HPDE6-E6E7 (cell line): ENCODE measurements at regions not wholly inside any gene's neighbourhood (a gene's known extent, or its start where the extent isn't known, plus 50 kb on each side); places are given as distances from the start of the nearest gene placed in this dataset.
"Not testable (repeated sequence)": the region's sequence is repeated elsewhere in the genome, so short reads cannot be mapped to it uniquely, and the experiment has no call there.

Source experiments
- DNase-seq: peaks from one replicate; pipeline ENCODE4 v3.0.0; 2011; ENCODE audit warnings: missing footprints; ENCODE audit errors: extremely low spot score

DNA sequence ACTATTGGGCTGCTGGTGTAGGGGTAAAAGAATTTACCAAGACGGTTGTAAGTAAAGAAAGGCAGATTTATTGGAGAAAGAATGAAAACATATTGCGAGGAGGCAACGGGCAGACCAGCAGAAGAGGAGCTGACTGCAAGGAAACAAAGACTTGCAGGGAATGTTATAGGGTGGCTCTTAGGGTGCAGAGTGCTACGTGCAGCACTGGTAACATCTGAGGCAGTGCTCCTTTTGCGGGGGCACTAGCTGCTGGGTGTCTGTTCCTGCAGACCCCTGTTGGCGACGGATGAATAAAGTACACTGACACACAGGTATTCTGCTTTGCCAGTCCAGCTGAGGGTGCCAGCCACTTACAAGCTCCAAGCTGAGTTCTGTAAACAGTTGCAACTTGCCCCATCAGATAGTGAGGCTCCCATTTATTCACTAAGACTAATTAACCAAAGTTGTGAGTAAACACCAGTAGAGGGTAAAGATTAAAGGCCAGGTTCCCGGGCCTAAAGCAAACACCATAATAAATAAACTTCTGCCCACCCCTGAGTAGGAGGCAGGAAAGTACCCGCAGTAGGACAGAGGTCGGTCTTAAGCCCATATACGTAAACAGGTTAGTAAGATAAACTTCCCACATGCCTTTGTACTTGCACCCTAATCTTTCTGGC lies 140.2 kb upstream of the KCNK1 start:
- DNase-seq = no peak

DNA sequence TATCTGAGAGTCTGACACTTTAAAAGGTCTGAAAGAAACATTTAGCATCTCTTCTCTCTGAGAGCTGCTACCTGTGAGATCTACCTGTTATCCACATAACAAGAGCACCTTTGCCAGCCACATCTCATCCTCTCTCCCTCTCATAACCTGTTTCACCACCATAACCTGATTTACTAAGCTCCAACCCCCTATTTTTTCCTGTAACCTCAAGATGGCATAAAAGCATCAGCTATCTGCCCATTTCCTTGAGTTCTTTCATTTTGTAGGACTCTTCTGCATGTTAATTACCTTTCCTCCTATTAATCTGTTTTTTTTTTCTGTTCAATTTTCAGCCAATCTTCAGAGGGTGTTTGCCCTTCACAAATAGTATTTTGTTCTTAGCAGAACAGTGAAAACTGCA lies 136.5 kb upstream of the KCNK1 start:
- no peak for DNase-seq

DNA sequence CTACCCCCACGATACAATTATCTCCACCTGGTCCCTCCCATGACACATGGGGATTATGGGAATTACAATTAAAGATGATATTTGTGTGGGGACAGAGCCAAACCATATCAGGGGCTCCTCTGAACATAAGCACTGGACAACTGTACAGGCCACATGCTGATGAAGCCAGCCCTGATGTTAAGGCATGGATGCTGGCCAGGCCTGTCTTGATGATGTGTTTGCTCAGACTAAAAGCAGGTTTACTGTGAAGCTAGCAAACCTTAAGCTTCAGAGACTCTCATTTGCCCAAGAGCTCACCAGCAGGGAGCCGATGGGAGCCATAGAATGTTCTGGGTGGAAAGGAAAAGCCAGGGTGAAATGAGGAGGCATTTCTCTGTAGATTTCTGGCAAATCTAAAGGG lies 135.3 kb upstream of the KCNK1 start:
- no peak for DNase-seq

DNA sequence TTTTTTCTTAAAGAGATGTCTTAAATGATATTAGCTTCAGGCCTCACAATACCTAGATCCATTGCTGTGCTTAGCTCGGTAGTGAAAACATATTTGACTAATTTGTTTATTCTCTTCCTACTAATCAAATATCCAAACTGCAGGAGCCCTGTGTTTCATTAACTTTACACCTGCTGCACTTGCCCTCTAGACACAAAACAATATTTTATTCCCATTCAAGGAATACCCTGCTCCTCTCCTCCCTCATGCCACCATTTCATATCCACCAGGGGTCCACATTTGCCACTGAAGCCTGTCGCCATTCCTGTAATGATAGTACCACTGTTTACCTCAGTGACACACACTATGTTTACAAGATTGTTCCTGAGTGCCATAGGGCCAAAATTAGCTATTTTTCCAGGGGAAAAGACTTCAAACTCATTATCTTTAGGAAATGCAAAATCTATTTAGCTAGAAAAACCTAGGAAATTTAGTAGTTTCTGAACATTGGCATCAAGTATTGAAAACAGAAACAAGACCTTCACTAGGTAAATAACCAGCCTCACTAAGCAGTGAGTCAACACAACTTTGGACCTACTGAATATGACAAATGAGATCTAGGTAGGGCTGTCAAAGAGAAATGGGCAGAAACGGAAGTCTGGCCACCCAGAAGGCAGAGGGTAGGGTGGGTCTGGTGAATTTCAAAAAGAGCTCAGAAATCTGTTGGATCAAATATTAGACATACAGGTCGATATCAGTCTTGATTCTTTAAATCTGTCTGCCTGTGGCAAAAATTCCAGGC lies 134.6 kb upstream of the KCNK1 start:
- DNase-seq = no peak

DNA sequence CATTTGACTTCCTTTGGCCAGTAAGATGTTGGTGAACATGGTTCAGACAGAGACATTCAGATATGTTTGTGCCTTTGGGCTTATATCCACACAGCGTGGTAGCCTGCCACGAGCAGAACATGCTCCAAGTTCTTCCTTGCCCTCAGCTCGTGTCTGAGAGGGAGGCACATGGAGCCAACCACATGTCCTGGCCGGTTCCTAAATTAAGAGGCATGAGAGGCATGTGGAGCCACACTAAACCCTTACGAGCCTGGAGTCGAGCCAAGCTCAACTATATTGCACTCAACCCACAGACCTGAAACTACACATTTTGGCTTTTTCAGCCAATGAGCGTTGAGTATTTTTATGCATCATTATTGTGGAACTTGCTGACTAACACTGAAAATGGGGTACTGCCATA lies 133.7 kb upstream of the KCNK1 start:
- DNase-seq = no peak

DNA sequence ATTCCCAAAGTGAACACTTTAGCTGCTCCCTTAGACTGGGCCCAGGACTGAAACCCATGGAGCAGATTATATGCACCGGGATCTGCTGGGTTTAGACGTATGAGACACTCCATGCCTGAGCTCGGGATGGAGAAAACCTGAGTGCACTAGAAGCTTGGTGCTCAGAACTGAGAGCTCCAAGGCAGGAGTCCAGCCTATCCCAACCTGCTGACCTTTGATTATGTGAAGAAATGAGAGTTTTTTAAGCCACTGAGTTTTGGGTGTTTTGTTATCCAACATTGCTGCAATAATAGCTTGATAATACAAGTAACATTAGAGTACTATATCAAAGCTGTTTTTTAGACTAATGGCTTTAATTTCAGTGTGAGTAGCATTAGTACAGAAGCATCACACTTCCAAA lies 131.5 kb upstream of the KCNK1 start:
- no peak for DNase-seq

DNA sequence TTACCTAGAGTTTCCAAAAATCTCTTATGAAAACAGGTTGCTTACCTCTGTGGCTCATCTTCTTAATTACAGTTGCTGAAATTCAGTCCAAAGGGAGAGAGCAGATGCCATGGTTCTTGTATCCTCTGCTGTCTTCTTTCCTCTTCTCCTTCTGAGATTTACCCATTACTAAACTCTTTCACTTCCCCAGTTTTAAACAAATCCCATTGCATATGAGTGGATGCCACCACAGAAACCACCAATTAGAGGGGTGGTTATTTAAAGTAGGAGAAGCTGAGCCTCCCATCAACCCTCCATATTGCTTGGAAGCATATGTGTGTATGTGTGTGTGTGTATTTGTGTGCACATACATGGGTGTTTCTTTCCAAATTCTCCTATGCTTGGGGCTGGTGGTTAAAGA lies 128.5 kb upstream of the KCNK1 start:
- no peak for DNase-seq

DNA sequence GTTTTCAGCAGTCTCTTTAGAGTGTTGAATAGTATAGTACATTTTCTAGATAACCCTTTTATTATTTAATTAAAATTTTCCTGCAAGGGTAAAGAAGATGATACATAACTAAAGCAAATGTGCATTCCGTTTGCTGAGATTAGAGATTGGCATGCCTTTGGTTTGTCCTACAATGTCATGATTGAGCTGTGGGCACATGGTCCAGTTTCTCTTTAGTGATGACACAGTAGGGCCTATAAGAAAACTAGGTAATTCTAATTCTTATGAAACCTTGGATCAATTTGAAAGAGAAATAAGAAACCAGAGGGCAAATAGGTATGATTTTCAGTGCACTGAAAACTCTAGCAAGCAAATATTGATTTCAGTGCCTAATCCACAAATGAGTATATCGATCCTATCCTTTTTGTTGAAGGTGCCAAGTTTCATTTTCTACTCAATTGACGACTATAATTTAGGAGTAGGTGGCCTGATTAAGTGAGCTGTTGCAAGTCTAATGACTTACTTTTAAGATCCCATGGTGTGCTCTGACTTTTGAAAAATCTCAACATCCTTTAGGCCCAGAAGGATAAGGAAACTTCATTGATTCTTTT lies 128.0 kb upstream of the KCNK1 start:
- DNase-seq = no peak

DNA sequence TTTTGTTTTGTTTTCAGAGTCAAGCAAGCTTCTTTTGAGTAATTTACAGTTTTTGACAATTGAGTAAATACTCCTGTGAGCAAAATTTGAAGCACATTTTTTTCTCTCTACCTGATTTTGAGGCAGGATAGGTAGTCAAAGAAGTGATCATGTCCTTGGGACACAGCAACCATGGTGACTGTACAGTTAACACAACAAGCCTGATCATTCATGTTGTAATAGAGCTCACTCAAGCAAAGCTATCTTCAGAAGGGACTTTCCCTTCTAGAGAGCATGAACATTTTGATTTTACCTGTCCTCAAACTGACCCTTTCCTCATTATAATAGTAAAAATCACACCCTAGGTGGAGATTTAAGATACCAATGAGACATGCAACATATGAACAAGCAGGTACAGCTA lies 126.5 kb upstream of the KCNK1 start:
- no peak for DNase-seq

DNA sequence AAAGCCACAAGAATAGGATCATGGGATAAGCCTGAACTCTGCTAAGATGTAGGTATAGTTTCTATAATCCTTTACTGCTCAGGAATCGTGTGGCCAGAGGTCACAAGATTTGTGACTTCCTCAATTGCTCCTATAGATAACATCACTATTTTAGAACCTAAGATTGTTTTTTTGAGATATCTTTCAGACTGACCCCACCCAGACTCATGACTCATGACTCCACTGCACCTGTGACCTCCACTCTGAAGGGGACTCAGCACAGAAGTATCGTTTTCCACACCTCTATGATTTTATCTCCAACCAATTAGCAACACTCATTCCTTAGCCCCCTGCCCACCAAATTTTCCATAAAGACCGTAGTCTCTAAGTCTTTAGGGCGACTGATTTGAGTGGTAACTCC lies 124.5 kb upstream of the KCNK1 start:
- DNase-seq = no peak

DNA sequence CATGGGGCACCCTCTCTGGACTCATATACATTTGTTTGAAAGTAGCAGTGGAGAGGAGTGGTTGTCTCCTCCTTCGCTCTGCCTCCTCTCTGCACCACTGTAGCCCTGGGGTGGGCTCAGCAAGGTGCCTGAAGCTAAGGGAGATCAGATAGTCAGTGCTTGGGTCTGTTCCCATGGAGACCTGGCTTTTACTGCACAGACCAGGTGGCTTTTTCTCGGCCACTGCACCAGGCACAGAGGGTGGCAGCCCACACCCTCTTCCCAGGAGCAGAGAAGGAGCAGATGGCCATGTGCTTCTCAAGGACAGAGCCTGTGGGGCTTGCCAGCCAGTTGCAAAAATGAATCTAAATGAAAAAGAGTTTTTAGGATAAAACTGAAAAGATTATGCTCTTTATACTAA lies 123.4 kb upstream of the KCNK1 start:
- DNase-seq = no peak

DNA sequence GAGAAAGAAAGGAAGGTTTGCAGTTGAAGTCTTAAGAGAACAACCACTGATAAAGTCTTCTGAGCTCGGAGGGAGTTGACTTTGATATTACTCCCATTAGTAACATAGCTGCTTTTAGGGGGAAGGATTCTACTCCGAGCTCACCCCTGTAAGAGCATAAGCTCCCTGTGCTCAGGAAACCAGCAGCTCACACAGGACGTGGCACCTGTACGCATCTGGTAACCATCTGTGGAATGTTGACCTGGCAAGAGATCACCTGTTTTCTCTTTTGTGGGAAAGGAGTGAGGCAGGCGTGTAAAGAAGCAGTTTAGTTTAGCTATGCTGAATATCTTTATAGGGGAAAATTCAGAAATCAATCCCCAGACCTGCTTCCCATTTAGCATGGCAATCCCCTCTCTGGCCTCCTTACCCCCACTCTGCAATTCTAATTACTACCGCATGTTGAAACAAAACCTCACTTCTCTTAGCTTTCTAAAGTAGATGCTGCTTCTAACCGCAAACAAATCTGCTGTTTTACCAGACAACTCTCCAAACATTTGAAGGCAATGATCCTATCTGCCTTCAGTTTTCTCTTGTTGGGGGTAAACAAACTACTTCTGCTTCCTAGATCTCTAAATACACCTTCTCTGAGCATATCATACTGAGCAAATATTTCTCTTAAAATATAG lies 121.8 kb upstream of the KCNK1 start:
- no peak for DNase-seq

DNA sequence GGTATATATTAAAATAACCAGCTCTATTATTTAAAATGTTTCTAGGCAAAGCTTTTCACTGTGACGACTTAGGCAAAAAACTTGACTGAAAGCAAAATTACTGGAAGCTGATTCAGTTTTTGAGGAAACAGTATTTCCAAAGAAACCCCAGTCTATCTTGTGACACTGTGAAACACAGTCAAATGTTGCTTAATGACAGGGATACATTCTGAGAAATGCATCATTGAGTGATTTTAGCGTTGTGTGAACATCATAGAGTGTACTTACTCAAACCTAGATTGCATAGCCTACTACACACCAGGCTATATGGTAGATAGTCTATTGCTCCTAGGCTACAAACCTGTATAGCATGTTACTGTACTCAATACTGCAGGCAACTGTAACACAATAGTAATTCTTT lies 116.9 kb upstream of the KCNK1 start:
- no peak for DNase-seq

DNA sequence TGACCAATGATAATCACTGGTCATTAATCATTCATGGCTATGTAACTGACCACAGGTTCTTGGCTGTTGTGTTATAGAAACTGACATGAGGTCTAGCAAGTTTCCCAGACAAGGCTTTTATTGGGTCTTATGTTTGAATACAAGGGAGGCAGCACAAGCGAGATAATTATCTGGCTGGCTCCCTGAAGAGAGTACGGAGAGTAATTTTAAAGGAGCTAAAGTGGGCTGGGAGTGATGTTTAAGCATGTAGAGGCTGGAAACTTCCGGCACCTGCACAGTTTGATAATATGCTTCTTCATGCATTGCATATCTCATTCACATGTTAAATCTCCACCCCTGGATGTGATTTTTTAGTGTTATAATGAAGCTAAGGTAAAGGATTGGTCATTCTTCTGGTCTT lies 116.2 kb upstream of the KCNK1 start:
- no peak for DNase-seq

DNA sequence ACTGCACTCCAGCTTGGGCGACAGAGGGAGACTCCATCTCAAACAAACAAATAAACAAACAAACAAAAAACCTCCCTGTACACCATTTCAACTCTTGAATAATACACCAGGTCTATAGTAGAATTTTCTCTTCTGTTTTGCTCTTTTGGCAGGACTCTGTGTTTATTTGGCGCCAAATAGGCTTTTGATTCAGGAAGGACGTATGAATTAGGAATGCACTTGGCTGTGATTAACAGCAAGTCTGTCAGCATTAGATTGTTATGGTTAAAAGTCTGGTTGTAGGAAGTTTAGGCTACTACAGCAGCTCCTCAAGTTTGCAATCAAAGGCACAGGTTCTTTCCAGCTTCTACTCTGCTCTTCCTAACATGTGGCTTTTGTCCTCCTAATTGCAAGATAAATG lies 113.8 kb upstream of the KCNK1 start:
- DNase-seq = no peak

DNA sequence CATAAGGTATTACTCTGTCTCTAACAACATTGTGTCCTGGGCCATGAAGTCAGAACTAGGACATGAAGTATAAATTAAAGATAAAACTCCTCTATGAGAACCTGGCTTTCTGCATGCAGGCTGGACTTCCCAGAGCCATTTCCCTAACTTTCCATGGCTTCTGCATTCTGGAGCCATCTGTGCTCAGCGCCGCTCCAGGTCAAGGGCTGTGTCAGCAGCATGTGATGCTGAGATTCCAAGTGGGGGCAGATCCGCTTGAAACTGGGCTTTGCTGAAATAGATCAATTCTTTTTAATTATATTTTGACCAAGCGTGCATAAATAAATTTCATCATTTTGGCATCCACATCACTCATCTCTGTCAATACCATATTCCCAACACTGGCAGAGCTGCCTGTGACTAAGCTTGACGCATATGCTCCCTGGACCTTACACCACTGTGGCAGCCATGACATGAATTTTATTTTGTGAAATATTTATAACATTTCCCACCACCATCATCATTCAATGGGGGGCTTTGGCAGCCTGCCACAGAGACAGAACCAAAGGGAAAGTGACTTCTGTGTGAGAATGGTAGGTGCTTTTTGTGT lies 110.4 kb upstream of the KCNK1 start:
- no peak for DNase-seq

DNA sequence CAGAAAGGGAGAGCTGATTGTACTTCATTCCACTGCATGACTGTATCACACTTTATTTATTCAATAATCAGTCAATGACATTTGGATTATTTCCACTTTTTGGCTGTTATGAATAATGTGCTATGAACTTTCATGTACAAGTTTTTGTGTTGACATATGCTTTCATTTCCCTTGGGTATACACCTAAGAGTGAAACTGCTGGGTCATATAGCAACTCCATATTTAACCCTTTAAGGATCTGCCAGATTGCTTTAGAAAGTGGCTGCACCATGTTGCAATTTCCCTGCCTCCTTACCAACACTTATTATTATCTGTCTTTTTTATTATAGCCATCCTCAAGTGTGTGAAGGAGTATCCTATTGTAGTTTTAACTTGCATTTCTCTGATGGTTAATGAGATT lies 108.8 kb upstream of the KCNK1 start:
- DNase-seq = no peak

DNA sequence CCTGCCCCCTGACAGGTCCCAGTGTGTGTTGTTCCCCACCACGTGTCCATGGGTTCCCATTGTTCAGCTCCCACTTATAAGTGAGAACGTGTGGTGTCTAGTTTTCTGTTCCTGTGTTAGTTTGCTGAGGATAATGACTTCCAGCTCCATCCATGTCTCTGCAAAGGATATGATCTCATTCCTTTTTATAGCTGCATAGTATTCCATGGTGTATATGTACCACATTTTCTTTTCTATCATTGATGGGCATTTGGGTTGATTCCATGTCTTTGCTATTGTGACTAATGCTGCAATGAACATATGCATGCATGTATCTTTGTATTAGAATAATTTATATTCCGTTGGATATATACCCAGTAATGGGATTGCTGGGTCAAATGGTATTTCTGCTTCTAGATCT lies 108.0 kb upstream of the KCNK1 start:
- DNase-seq = not testable (repeated sequence)

DNA sequence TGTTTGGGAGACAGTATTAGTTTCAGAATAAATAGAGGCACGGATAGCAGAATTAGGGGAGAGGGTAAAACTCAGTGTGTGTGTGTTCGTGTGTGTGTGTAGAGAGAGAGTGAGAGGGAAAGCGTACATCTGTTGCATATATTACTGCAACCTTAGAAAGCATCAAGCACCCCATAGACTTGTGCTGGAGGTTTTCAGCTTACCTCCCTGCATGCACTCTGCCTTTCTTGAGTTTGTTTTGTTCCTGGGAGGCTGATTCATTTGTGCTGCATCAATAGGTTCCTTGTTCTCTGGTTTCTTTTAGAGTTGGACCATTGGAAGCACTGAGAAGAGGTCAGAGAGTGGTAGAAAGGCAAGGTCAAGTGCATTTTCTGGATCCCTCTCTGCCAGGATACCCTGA lies 104.4 kb upstream of the KCNK1 start:
- no peak for DNase-seq

DNA sequence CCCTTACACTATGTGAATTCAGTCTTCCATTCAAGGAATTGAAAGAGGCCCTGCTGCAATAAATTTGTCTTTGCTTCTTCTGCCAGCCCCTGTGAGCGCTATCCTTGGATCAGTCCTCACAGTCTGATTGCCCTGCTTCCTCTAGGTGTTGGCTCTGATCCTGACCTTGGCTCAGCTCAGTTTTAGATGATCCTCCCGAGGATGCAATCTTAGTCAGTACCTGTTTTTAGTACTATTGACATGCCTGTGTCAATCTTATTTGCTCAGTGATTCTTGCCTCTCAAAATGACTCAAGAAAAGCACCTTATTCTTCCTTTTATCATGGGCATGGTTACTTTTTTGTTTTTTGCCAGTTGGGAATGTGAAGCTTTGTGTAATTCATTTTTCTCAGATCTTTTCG lies 101.4 kb upstream of the KCNK1 start:
- DNase-seq = no peak

DNA sequence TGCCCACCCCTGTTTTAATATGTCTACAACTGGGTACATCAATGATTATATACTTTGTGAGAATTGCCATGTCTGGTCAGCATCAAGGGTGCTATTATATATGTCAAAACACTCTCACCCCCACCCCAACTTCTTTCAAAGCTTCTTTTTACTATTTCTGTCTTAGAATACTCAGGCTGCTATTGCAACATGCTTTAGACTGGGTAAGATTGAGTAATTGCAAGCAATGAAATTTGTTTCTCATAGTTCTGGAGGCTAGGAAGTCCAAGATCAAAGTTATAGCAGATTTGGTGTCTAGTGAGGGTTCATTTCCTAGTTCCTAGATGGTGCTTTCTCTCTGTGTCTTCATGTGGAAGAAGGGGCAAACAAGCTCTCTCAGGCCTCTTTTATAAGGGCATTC lies 100.5 kb upstream of the KCNK1 start:
- no peak for DNase-seq

DNA sequence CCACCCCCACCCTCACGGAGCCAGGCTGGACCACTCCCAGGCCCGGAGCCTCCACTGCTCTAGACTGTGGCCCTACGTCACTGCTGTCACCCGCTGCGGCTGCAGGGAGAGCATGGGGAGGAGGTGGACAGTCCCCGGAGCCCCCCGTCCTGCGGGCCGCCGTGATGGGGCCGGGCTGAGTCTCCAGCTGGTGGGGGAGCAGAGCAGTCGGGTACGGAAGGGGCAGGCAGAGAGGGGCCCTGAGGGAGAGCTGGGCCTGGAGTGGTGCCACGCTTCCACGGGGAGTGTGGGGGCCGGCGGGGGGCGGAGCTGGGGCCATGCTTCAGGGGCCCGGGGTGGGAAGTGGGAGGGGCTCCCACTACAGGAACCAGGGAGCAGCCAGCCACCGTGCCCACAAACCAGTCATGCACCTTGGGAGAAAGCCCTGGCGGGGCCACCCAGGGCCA lies 98.9 kb upstream of the KCNK1 start:
- no peak for DNase-seq
